HG03060 (cell line): ENCODE measurements at regions not wholly inside any gene's neighbourhood (a gene's known extent, or its start where the extent isn't known, plus 50 kb on each side); places are given as distances from the start of the nearest gene placed in this dataset.

Source experiments
- ATAC-seq: cut with Tn5 transposase; IDR thresholded peaks from one replicate; pipeline ENCODE4 v1.9.1; 2021; ENCODE audit warnings: low read depth, moderate number of reproducible peaks; ENCODE audit not compliant: unreplicated experiment

GRCh38 chr9:124205686-124206352, 51.9 kb upstream of the NEK6 start:
- ATAC-seq: no peak

GRCh38 chr9:124206391-124206790, 51.4 kb upstream of the NEK6 start:
- ATAC-seq: no peak
